SK-N-MC (cell line): ENCODE measurements at regions not wholly inside any gene's neighbourhood (a gene's known extent, or its start where the extent isn't known, plus 50 kb on each side); places are given as distances from the start of the nearest gene placed in this dataset.

ENCODE experiments used
- EZH2 ChIP-seq: fragments of 200-600 bp; sonication (generic); IDR thresholded peaks from one replicate; pipeline ENCODE4 v1.6.1; 2017; ENCODE audit warnings: antibody characterized with exemption
- POLR2AphosphoS5 ChIP-seq: IDR thresholded peaks from 2 replicates; pipeline ENCODE4 v1.6.1; 2012; ENCODE audit warnings: mild to moderate bottlenecking, low read depth, low read length, borderline replicate concordance

DNA sequence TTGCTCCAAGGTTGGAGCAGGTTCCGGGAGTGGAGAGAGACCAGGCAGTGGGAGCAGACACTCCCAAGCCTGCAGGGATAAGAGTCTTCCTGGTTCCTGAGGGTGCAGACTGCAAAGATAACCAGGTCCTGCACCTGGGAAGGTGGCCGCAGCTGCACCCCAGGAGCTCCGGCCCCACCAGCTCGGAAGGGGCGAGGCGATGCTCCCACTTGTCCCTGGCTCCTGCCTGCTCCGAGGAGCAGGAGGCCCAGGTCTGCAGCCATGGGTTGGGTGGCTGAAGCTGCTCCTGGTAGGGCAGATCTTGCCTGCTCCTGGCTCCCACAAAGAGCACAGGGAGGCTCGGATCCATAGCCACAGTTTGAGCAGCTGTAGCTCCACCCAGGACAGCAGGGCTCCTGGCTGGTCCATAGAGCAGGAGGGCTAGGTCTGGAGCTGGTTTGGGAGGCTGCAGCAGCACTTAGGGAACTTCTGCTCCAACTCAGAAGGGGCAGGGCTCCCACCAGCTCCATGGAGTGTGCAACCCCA is 251.6 kb upstream of the GPC6 start:
- TF ChIP-seq EZH2 (no peak), POLR2AphosphoS5 (no peak)
